Urinary bladder (tissue), 3 donors: ENCODE measurements at regions not wholly inside any gene's neighbourhood (a gene's known extent, or its start where the extent isn't known, plus 50 kb on each side); places are given as distances from the start of the nearest gene placed in this dataset.

Source experiments
- DNase-seq: peaks from one replicate; pipeline ENCODE4 v3.0.0-alpha.2; 2015; ENCODE audit errors: extremely low spot score
- H3K27ac ChIP-seq: one replicate; pipeline ENCODE4 v1.5.1; 2013; ENCODE audit warnings: low read depth, mild to moderate bottlenecking, moderate library complexity
- H3K36me3 ChIP-seq: one replicate; pipeline ENCODE4 v1.6.1; 2013; ENCODE audit warnings: mild to moderate bottlenecking, moderate library complexity; ENCODE audit not compliant: insufficient read depth
- H3K4me1 ChIP-seq: one replicate; pipeline ENCODE4 v1.6.1; 2013; ENCODE audit warnings: mild to moderate bottlenecking, moderate library complexity; ENCODE audit not compliant: insufficient read depth
- H3K4me3 ChIP-seq: one replicate; pipeline ENCODE4 v1.5.1; 2013; ENCODE audit warnings: low read depth, low read length
- WGBS: extraction: QIAGEN DNeasy Blood & Tissue Kit; methylation state at CpG from one replicate; pipeline ENCODE4 v1.1.7; 2013; 5-methylcytosine and 5-hydroxymethylcytosine counted together
- donor health status: healthy with polysubstance abuse.
- donor health status: healthy.

GRCh38 chr17:52271781-52272180, 113.3 kb upstream of the CA10 start:
- no peak for DNase-seq
- Histone ChIP-seq H3K27ac (no peak overlapping the region), H3K36me3 (no peaks in the 10 kb centered on the region), H3K4me3 (no peak overlapping the region), H3K4me1 (no peaks in the 10 kb centered on the region)
- WGBS: 80% methylated on average over 1 of the region's 1 CpG

DNA sequence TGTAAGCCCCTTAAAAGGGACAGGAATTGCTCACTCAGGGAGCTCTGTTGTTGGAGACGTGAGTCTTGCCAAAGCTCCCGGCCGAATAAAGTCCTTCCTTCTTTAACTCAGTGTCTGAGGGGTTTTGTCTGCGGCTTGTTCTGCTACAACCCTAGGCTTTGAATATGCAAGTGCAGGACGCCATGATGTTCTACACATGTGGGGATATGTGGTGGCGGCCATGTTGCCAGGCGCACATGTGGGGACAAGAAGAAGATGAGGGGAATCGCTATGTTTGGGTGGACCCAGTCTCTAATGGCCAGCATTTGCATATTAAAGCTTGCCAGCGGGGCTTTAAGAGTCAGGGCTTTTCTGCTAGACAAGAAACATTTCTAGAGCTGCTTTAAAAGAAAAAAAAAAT, 96.8 kb upstream of the CA10 start:
- Histone ChIP-seq H3K4me3 (no peak overlapping the region), H3K4me1 (no peaks in the 10 kb centered on the region), H3K27ac (no peak overlapping the region), H3K36me3 (no peaks in the 10 kb centered on the region)
- no peak for DNase-seq
- WGBS: 92% methylated on average over 9 of the region's 9 CpGs

DNA sequence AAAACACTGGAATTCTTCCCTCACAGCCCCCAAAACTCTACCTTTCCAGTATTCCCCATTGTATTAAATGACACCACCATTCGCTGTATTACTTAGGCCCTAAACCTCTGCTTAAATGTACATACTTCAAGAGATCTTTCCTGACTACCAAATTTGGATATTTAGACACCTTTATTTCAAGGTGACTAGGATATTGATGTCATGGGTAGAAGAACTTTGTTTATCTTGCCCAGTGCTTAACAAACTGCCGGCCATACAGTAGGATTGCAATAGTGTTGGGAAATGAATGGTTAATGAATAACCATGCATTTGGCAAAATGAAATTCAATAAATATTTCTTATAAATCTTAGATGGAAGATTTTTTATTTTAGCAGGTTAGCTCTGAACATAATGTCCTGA, 86.2 kb upstream of the CA10 start:
- Histone ChIP-seq H3K27ac (no peak overlapping the region), H3K4me1 (no peaks in the 10 kb centered on the region), H3K36me3 (no peaks in the 10 kb centered on the region), H3K4me3 (no peak overlapping the region)
- WGBS: 95% methylated on average over 2 of the region's 2 CpGs
- DNase-seq: no peak

DNA sequence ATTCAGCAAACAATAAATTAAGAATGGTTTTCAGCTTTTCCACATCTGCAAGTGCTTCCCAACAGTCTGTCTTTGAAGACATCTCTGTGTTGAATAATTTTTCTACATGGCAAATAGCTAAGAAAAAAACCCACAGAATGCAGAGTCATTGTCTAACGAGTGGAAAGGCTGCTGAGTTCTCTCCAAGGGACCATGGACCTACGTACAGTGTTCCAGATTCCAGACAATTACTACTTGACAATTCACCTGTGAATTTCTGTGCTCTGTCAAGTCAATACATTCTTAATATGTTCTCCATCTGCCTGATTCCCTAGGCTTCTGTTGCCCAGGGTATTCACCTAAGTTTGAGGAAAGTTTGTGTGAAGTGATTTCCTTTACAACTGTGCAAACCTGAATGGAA, 83.8 kb upstream of the CA10 start:
- H3K36me3 ChIP-seq: no peaks in the 10 kb centered on the region
- H3K4me3 ChIP-seq: no peak overlapping the region
- H3K4me1 ChIP-seq: no peaks in the 10 kb centered on the region
- DNase-seq: no peak
- H3K27ac ChIP-seq: no peak overlapping the region
- 74% methylated on average over 2 of the region's 2 CpGs for WGBS

DNA sequence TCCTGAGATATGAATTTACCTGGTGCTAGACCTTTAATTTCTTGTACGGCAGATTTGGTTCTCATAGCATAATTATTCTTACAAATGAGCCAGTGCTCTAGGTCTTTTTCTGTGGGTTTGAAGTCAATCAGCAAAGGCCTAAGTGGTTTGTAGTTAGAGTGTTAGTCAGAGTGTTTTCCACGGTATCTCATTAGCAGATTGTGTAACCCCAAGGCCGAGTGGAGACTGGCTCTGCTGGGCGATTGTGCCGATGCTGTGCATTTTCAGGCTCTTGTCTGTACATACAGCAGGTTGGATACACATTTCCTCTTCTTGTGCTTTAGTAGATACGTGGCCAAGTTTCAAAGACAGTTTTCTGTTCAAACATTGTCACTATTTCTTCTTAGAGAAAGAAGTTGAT, 78.6 kb upstream of the CA10 start:
- no peak for DNase-seq
- Histone ChIP-seq H3K36me3 (no peaks in the 10 kb centered on the region), H3K27ac (no peak overlapping the region), H3K4me3 (no peak overlapping the region), H3K4me1 (no peaks in the 10 kb centered on the region)
- 72% methylated on average over 6 of the region's 6 CpGs for WGBS

DNA sequence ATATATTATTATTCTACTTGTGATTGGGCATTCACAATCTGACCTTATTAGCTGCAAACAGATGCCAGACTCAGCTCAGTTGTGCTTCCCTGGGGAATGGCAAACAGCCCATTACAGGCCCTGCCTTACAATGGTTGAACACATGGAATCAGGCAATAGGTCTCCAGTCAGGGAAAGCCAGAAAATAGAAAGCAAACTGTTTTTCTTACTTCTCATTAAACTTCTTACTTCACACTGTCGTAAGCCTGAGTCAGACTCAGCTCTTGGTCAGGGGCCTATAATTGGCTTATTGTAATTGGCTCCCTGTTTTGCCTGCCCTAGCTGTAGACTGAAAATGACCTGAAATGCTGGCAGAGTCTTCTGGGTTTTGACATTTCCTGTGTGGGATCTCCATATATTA, 77.0 kb upstream of the CA10 start:
- WGBS: 89% methylated on average over 1 of the region's 1 CpG
- DNase-seq: no peak
- Histone ChIP-seq H3K36me3 (no peaks in the 10 kb centered on the region), H3K4me3 (no peak overlapping the region), H3K4me1 (no peaks in the 10 kb centered on the region), H3K27ac (no peak overlapping the region)

DNA sequence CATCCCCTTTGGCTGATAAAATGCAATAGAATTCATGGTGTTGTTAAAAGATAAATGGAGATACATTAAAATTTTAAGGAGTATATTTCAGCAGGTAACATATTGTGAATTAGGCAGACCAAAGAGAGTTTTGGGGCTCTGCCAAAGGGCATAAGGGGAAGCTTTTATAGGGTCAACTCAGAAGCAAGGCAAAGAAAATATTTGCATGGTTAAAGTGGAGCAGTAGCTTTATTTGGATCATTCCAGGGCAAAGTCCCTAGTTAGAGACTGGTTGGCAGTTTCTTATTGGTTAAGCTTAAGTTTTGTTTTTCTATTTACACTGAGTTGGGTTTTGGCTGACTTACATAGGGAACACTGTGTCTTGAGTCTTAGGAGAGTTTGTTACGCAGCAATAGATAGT, 75.1 kb upstream of the CA10 start:
- Histone ChIP-seq H3K4me3 (no peak overlapping the region), H3K36me3 (no peaks in the 10 kb centered on the region), H3K27ac (no peak overlapping the region), H3K4me1 (no peaks in the 10 kb centered on the region)
- WGBS: 80% methylated on average over 1 of the region's 1 CpG
- no peak for DNase-seq

DNA sequence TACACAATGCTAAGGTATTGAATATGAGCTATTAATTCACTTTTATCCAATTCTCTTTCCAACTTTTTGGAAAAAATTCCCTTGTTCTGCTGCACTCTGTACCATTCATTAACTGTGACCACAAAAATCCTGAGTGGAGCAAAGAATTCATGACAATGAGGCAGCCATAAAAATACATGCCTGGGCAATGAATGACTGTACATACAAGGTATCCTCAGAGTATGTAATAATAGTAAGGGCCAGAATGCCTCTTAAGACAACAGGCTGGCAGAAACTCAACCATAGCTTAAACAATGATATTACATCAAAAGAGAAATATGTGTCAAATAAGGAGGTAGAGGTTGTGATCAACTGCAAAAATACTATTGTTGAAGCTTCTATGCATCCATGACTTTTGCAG, 74.7 kb upstream of the CA10 start:
- H3K27ac ChIP-seq: no peak overlapping the region
- no peak overlapping the region for H3K4me3 ChIP-seq
- H3K4me1 ChIP-seq: no peaks in the 10 kb centered on the region
- no peaks in the 10 kb centered on the region for H3K36me3 ChIP-seq
- DNase-seq: no peak

GRCh38 chr17:52228823-52229222, 70.3 kb upstream of the CA10 start:
- Histone ChIP-seq H3K4me1 (no peaks in the 10 kb centered on the region), H3K4me3 (no peak overlapping the region), H3K27ac (no peak overlapping the region), H3K36me3 (no peaks in the 10 kb centered on the region)
- no peak for DNase-seq
- 87% methylated on average over 3 of the region's 3 CpGs for WGBS

DNA sequence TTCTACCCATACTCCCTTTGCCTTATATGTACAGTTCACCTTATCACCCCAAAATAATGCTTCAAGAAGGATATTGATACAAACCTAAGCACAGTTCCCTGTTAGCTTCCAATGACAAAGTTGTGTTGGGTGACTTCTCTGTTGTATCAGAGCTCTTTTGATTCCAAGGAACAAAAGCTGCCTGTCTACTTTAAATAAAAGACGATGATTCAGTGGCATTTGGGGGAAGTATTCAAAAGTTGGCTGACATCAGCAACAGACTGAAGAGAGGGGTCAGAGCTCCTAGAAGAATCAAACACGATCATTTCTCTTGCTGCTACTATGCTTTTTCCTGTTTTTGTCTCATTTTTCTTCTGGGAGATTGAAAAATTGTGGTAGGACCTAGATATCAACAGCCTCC, 69.4 kb upstream of the CA10 start:
- 77% methylated on average over 2 of the region's 2 CpGs for WGBS
- H3K36me3 ChIP-seq: no peaks in the 10 kb centered on the region
- H3K4me3 ChIP-seq: no peak overlapping the region
- H3K27ac ChIP-seq: no peak overlapping the region
- no peak for DNase-seq
- no peaks in the 10 kb centered on the region for H3K4me1 ChIP-seq

GRCh38 chr17:52213451-52213850, 54.9 kb upstream of the CA10 start:
- Histone ChIP-seq H3K4me3 (no peak overlapping the region), H3K27ac (no peak overlapping the region)
- WGBS: 30% methylated on average over 3 of the region's 3 CpGs

DNA sequence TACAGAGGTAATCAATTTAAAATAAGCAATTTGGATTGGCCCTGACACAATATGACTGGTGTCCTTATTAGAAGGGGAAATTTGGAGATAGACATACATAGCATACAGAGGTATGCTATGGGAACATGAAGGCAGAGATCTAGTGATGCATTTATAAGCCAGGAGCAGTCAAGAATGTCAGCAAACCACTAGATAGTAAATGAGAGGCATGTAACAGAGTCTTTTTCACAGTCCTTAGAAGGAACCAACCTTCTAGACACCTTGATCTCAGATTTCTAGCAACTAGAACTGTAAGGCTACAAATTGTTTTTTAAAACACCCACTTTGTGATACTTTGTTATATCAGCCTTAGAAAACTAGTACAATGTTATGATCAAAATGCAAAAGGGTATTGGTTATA, 54.3 kb upstream of the CA10 start:
- Histone ChIP-seq H3K36me3 (no peaks in the 10 kb centered on the region), H3K4me3 (no peak overlapping the region), H3K27ac (no peak overlapping the region), H3K4me1 (no peaks in the 10 kb centered on the region)
- DNase-seq: no peak

More at GRCh38 chr17:52213451-52213850, 54.9 kb upstream of the CA10 start:
- no peaks in the 10 kb centered on the region for H3K36me3 ChIP-seq
- DNase-seq: no peak
- H3K4me1 ChIP-seq: no peaks in the 10 kb centered on the region

DNA sequence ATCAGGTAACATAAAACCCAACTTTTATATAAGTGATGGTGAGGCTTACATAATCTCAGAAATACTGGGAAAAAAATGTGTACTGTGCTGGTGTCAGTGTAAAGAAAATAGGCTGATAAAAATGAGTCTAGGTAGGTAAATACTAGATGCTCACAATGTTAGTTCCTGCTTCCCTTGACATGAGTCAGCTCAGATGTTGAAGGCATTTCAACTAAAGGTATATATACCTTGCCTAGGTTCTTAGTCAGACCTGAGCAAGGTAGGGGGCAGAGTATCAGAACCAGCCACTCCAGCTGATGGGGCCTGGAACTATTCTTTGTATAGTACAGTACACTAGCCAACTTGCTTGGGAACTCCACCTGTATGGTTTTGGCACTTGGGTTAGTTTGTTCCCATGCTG, 51.0 kb upstream of the CA10 start:
- Histone ChIP-seq H3K4me3 (no peak overlapping the region), H3K36me3 (no peaks in the 10 kb centered on the region), H3K4me1 (no peaks in the 10 kb centered on the region)

More for the DNA sequence above, 51.0 kb upstream of the CA10 start:
- DNase-seq: no peak
- H3K27ac ChIP-seq: no peak overlapping the region
